Central memory CD8-positive, alpha-beta T cell (primary cell): ENCODE measurements at regions not wholly inside any gene's neighbourhood (a gene's known extent, or its start where the extent isn't known, plus 50 kb on each side); places are given as distances from the start of the nearest gene placed in this dataset.
"Not testable (repeated sequence)": the region's sequence is repeated elsewhere in the genome, so short reads cannot be mapped to it uniquely, and the experiment has no call there.

Source experiments
- ATAC-seq: fragments of 150-1000 bp; cut with Tn5 transposase; replicated peaks from 2 replicates; pipeline ENCODE4 v1.10.0; 2022; ENCODE audit warnings: mild to moderate bottlenecking, moderate FRiP score, moderate number of reproducible peaks; ENCODE audit not compliant: poor library complexity, severe bottlenecking; ENCODE audit errors: extremely low read depth
- DNase-seq, 2 donors: peaks; one replicate each; pipeline ENCODE4 v3.0.0; 2021; ENCODE audit warnings: low spot score in 2 of 2
- H3K27ac Mint-ChIP-seq: one replicate; pipeline ENCODE4 v1.8.0; 2022; ENCODE audit warnings: low read depth, mild to moderate bottlenecking, moderate library complexity, mixed read lengths
- H3K27me3 Mint-ChIP-seq: one replicate; pipeline ENCODE4 v1.8.0; 2022; ENCODE audit warnings: mixed read lengths
- H3K36me3 Mint-ChIP-seq: one replicate; pipeline ENCODE4 v1.8.0; 2022; ENCODE audit warnings: mild to moderate bottlenecking, moderate library complexity, mixed read lengths; ENCODE audit not compliant: insufficient read depth
- H3K4me1 Mint-ChIP-seq: one replicate; pipeline ENCODE4 v1.8.0; 2022; ENCODE audit warnings: mixed read lengths
- H3K4me3 Mint-ChIP-seq: one replicate; pipeline ENCODE4 v1.8.0; 2022; ENCODE audit warnings: mild to moderate bottlenecking, moderate library complexity, mixed read lengths
- H3K9me3 Mint-ChIP-seq: one replicate; pipeline ENCODE4 v1.8.0; 2022; ENCODE audit warnings: mixed read lengths

GRCh38 chr5:87195104-87195591 is 72.5 kb upstream of the RASA1 start:
- H3K27ac Mint-ChIP-seq = no peak overlapping the region
- H3K4me1 Mint-ChIP-seq = peaks cover 25% of the 10 kb centered on the region
- DNase-seq (no peak), ATAC-seq (no peak)
- H3K4me3 Mint-ChIP-seq = no peak overlapping the region
- no peaks in the 10 kb centered on the region for H3K27me3 Mint-ChIP-seq
- H3K36me3 Mint-ChIP-seq = no peaks in the 10 kb centered on the region
- no peaks in the 10 kb centered on the region for H3K9me3 Mint-ChIP-seq

- no peaks in the 10 kb centered on the region for H3K27me3 Mint-ChIP-seq
- no peaks in the 10 kb centered on the region for H3K9me3 Mint-ChIP-seq
- no peaks in the 10 kb centered on the region for H3K36me3 Mint-ChIP-seq
- DNase-seq = no peak
- peaks cover 25% of the 10 kb centered on the region for H3K4me1 Mint-ChIP-seq
- H3K4me3 Mint-ChIP-seq = no peak overlapping the region
- ATAC-seq = no peak
- H3K27ac Mint-ChIP-seq = no peak overlapping the region
Measured at GRCh38 chr5:87195616-87196015, 72.1 kb upstream of the RASA1 start.

- H3K27me3 Mint-ChIP-seq = no peaks in the 10 kb centered on the region
- H3K27ac Mint-ChIP-seq = no peak overlapping the region
- no peaks in the 10 kb centered on the region for H3K9me3 Mint-ChIP-seq
- no peaks in the 10 kb centered on the region for H3K36me3 Mint-ChIP-seq
- ATAC-seq (no peak), DNase-seq (no peak)
- H3K4me1 Mint-ChIP-seq = peaks cover 7% of the 10 kb centered on the region
- H3K4me3 Mint-ChIP-seq = no peak overlapping the region
Measured at GRCh38 chr5:87198010-87198409, 69.7 kb upstream of the RASA1 start.

- not testable (repeated sequence) for H3K4me1 Mint-ChIP-seq, H3K27me3 Mint-ChIP-seq, ATAC-seq, DNase-seq, H3K9me3 Mint-ChIP-seq, H3K27ac Mint-ChIP-seq, H3K4me3 Mint-ChIP-seq, H3K36me3 Mint-ChIP-seq
Measured at GRCh38 chr5:87199246-87199645, 68.4 kb upstream of the RASA1 start.

GRCh38 chr5:87199704-87200103 is 68.0 kb upstream of the RASA1 start:
- H3K9me3 Mint-ChIP-seq, H3K4me1 Mint-ChIP-seq, H3K27me3 Mint-ChIP-seq, DNase-seq, ATAC-seq, H3K4me3 Mint-ChIP-seq, H3K36me3 Mint-ChIP-seq, H3K27ac Mint-ChIP-seq: not testable (repeated sequence)

- DNase-seq (no peak), ATAC-seq (no peak)
- peaks cover 7% of the 10 kb centered on the region for H3K4me1 Mint-ChIP-seq
- H3K9me3 Mint-ChIP-seq = no peaks in the 10 kb centered on the region
- H3K36me3 Mint-ChIP-seq = no peaks in the 10 kb centered on the region
- H3K27me3 Mint-ChIP-seq = no peaks in the 10 kb centered on the region
- no peak overlapping the region for H3K27ac Mint-ChIP-seq
- no peak overlapping the region for H3K4me3 Mint-ChIP-seq
Measured at GRCh38 chr5:87210076-87210475, 57.6 kb upstream of the RASA1 start.

GRCh38 chr5:87210743-87211142 is 56.9 kb upstream of the RASA1 start:
- no peak for ATAC-seq
- no peak for DNase-seq
- Mint-ChIP-seq H3K4me1 (peaks cover 14% of the 10 kb centered on the region), H3K36me3 (no peaks in the 10 kb centered on the region), H3K27ac (no peak overlapping the region), H3K27me3 (no peaks in the 10 kb centered on the region), H3K4me3 (no peak overlapping the region), H3K9me3 (no peaks in the 10 kb centered on the region)

- ATAC-seq (no peak), DNase-seq (no peak)
- Mint-ChIP-seq H3K27me3 (no peaks in the 10 kb centered on the region), H3K4me3 (no peak overlapping the region), H3K36me3 (no peaks in the 10 kb centered on the region), H3K27ac (no peak overlapping the region), H3K4me1 (peaks cover 14% of the 10 kb centered on the region), H3K9me3 (no peaks in the 10 kb centered on the region)
Measured at GRCh38 chr5:87211676-87212075, 56.0 kb upstream of the RASA1 start.

- not testable (repeated sequence) for DNase-seq, H3K4me3 Mint-ChIP-seq, H3K36me3 Mint-ChIP-seq, ATAC-seq, H3K9me3 Mint-ChIP-seq, H3K27me3 Mint-ChIP-seq, H3K27ac Mint-ChIP-seq
- peaks cover 14% of the 10 kb centered on the region for H3K4me1 Mint-ChIP-seq
Measured at GRCh38 chr5:87212183-87212582, 55.5 kb upstream of the RASA1 start.

- H3K4me3 Mint-ChIP-seq, ATAC-seq, H3K9me3 Mint-ChIP-seq: not testable (repeated sequence)
Measured at GRCh38 chr5:87217480-87217879, 50.2 kb upstream of the RASA1 start.

More at GRCh38 chr5:87217480-87217879, 50.2 kb upstream of the RASA1 start:
- H3K36me3 Mint-ChIP-seq, H3K27me3 Mint-ChIP-seq, H3K27ac Mint-ChIP-seq, DNase-seq: not testable (repeated sequence)
- H3K4me1 Mint-ChIP-seq = peaks cover 14% of the 10 kb centered on the region
